WERI-Rb-1 (cell line): ENCODE measurements at regions not wholly inside any gene's neighbourhood (a gene's known extent, or its start where the extent isn't known, plus 50 kb on each side); places are given as distances from the start of the nearest gene placed in this dataset.

Experiments
- DNase-seq: peaks from one replicate; pipeline ENCODE4 v3.0.0-alpha.2; 2020
- H3K27ac ChIP-seq: fragments of 250-450 bp; sonication (Bioruptor Pico); 2 replicates; pipeline ENCODE4 v1.5.1; 2020; ENCODE audit warnings: mild to moderate bottlenecking, moderate library complexity
- H3K27me3 ChIP-seq: fragments of 250-450 bp; sonication (Bioruptor Pico); 2 replicates; pipeline ENCODE4 v1.5.1; 2021; ENCODE audit warnings: mild to moderate bottlenecking, low read depth, moderate library complexity; ENCODE audit not compliant: insufficient read depth, severe bottlenecking
- H3K36me3 ChIP-seq: fragments of 250-450 bp; sonication (Bioruptor Pico); 2 replicates; pipeline ENCODE4 v1.5.1; 2020; ENCODE audit warnings: mild to moderate bottlenecking, moderate library complexity
- H3K4me3 ChIP-seq: 2 replicates; pipeline ENCODE4 v1.5.1; 2011; ENCODE audit warnings: low read depth, mild to moderate bottlenecking, control low read depth, low read length
- H3K9me3 ChIP-seq: fragments of 250-450 bp; sonication (Bioruptor Pico); 2 replicates; pipeline ENCODE4 v1.5.1; 2021; ENCODE audit warnings: mild to moderate bottlenecking, moderate library complexity; ENCODE audit not compliant: severe bottlenecking
- CTCF ChIP-seq: IDR thresholded peaks from 2 replicates; pipeline ENCODE4 v1.5.1; 2011; ENCODE audit warnings: low read depth, mild to moderate bottlenecking, control low read depth, inconsistent platforms, low read length

GRCh38 chr4:170428929-170429328, 339.2 kb upstream of the AADAT start:
- no peak overlapping the region for H3K4me3 ChIP-seq
- H3K27ac ChIP-seq: no peak overlapping the region
- peaks cover 2% of the 10 kb centered on the region for H3K9me3 ChIP-seq
- no peak for DNase-seq
- no peaks in the 10 kb centered on the region for H3K27me3 ChIP-seq
- no peak for TF ChIP-seq CTCF
- H3K36me3 ChIP-seq: no peaks in the 10 kb centered on the region

- no peak for TF ChIP-seq CTCF
- H3K27me3 ChIP-seq: no peaks in the 10 kb centered on the region
- no peaks in the 10 kb centered on the region for H3K9me3 ChIP-seq
- DNase-seq: no peak
- H3K27ac ChIP-seq: no peak overlapping the region
- no peaks in the 10 kb centered on the region for H3K36me3 ChIP-seq
- H3K4me3 ChIP-seq: no peak overlapping the region
Observed at GRCh38 chr4:170425521-170426143, 335.9 kb upstream of the AADAT start.

- no peaks in the 10 kb centered on the region for H3K36me3 ChIP-seq
- no peak overlapping the region for H3K27ac ChIP-seq
- no peak for TF ChIP-seq CTCF
- no peaks in the 10 kb centered on the region for H3K9me3 ChIP-seq
- no peak overlapping the region for H3K4me3 ChIP-seq
- H3K27me3 ChIP-seq: no peaks in the 10 kb centered on the region
- DNase-seq: no peak
Observed at GRCh38 chr4:170425040-170425439, 335.3 kb upstream of the AADAT start.

GRCh38 chr4:170423137-170423536, 333.4 kb upstream of the AADAT start:
- DNase-seq: no peak
- H3K27me3 ChIP-seq: no peaks in the 10 kb centered on the region
- no peak for TF ChIP-seq CTCF

GRCh38 chr4:170420255-170420693, 330.5 kb upstream of the AADAT start:
- TF ChIP-seq CTCF: no peak
- Histone ChIP-seq H3K9me3 (no peaks in the 10 kb centered on the region), H3K27me3 (no peaks in the 10 kb centered on the region), H3K4me3 (no peak overlapping the region), H3K27ac (no peak overlapping the region), H3K36me3 (no peaks in the 10 kb centered on the region)
- no peak for DNase-seq

More at GRCh38 chr4:170423137-170423536, 333.4 kb upstream of the AADAT start:
- H3K9me3 ChIP-seq: no peaks in the 10 kb centered on the region
- H3K27ac ChIP-seq: no peak overlapping the region
- H3K4me3 ChIP-seq: no peak overlapping the region
- no peaks in the 10 kb centered on the region for H3K36me3 ChIP-seq

- no peaks in the 10 kb centered on the region for H3K27me3 ChIP-seq
- H3K9me3 ChIP-seq: no peaks in the 10 kb centered on the region
- H3K4me3 ChIP-seq: no peak overlapping the region
- H3K27ac ChIP-seq: no peak overlapping the region
- TF ChIP-seq CTCF: no peak
- no peaks in the 10 kb centered on the region for H3K36me3 ChIP-seq
- no peak for DNase-seq
Observed at GRCh38 chr4:170414961-170415360, 325.2 kb upstream of the AADAT start.
